ENCODE measurements at regions not wholly inside any gene's neighbourhood (a gene's known extent, or its start where the extent isn't known, plus 50 kb on each side); places are given as distances from the start of the nearest gene placed in this dataset.

DNA sequence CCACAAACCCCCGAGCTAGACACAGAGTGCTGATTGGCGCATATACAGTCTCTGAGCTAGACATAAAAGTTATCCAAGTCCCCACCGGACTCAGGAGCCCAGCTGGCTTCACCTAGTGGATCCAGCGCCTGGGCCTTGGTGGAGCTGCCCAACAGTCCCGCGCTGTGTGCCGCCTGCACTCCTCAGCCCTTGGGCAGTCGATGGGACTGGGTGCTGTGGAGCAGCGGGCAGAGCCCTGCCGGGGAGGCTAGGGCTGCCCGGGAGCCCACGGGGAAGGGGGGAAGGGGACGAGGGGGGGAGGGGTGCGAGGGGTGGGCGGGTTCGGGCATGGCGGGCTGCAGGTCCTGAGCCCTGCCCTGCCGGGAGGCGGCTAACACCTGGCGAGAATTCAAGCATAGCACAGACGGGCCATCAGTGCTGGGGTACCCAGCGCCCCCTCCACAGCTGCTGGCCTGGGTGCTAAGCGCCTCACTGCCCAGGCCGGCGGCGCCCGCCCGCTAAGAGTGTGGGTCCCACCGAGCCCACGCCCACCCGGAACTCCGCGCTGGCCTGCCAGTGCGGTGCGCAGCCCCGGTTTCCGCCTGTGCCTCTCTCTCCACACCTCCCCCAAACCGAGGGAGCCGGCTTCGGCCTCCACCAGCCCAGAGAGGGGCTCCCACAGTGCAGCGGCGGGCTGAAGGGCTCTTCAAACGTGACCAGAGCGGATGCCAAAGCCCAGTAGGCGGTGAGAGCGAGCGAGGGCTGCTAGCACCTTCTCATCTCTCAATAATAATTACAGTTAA lies 391.2 kb upstream of the NUDT12 start:
- TF ChIP-seq, protein P1, sequence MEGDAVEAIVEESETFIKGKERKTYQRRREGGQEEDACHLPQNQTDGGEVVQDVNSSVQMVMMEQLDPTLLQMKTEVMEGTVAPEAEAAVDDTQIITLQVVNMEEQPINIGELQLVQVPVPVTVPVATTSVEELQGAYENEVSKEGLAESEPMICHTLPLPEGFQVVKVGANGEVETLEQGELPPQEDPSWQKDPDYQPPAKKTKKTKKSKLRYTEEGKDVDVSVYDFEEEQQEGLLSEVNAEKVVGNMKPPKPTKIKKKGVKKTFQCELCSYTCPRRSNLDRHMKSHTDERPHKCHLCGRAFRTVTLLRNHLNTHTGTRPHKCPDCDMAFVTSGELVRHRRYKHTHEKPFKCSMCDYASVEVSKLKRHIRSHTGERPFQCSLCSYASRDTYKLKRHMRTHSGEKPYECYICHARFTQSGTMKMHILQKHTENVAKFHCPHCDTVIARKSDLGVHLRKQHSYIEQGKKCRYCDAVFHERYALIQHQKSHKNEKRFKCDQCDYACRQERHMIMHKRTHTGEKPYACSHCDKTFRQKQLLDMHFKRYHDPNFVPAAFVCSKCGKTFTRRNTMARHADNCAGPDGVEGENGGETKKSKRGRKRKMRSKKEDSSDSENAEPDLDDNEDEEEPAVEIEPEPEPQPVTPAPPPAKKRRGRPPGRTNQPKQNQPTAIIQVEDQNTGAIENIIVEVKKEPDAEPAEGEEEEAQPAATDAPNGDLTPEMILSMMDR (IDR thresholded peaks at IDR 0.05; ENCODE audit: low read depth, low read length): no peak
- no peak for TF ChIP-seq EZH2phosphoT487 (IDR thresholded peaks at IDR 0.05; ENCODE audit: low read depth)

GRCh38 chr5:103951776-103952175 lies 389.2 kb upstream of the NUDT12 start:
- no peak overlapping the region for H3K4me2 ChIP-seq (ENCODE audit: low read length)
- H3K9me3 ChIP-seq (ENCODE audit: insufficient read depth, low read length): no peaks in the 10 kb centered on the region
- no peak overlapping the region for H3K4me3 ChIP-seq (ENCODE audit: low read length)
- H3K27ac ChIP-seq (ENCODE audit: low read length): no peak overlapping the region
- no peaks in the 10 kb centered on the region for H3K36me3 ChIP-seq (replicated peaks; ENCODE audit: low read depth, low read length)
- no peaks in the 10 kb centered on the region for H3K4me1 ChIP-seq (ENCODE audit: low read length)
- H3K9ac ChIP-seq (ENCODE audit: low read length): no peak overlapping the region
- H3K79me2 ChIP-seq (ENCODE audit: low read length): no peaks in the 10 kb centered on the region
- no peaks in the 10 kb centered on the region for H4K20me1 ChIP-seq (ENCODE audit: insufficient read depth, low read length)
- TF ChIP-seq EZH2phosphoT487 (IDR thresholded peaks at IDR 0.05; ENCODE audit: low read depth): no peak
- TF ChIP-seq, protein P1 (IDR thresholded peaks at IDR 0.05; ENCODE audit: low read depth, low read length): no peak
- H3K27me3 ChIP-seq (ENCODE audit: low read depth, low read length): no peaks in the 10 kb centered on the region
- no peak overlapping the region for H2AFZ ChIP-seq (ENCODE audit: low read depth, low read length)

More for the DNA sequence above, 391.2 kb upstream of the NUDT12 start:
- Histone ChIP-seq H3K27me3 (ENCODE audit: low read depth, low read length) (no peaks in the 10 kb centered on the region), H3K4me3 (ENCODE audit: low read length) (no peak overlapping the region), H3K27ac (ENCODE audit: low read length) (no peak overlapping the region), H2AFZ (ENCODE audit: low read depth, low read length) (no peak overlapping the region), H3K9ac (ENCODE audit: low read length) (no peak overlapping the region), H3K79me2 (ENCODE audit: low read length) (no peaks in the 10 kb centered on the region), H3K4me1 (ENCODE audit: low read length) (no peaks in the 10 kb centered on the region), H3K36me3 (replicated peaks; ENCODE audit: low read depth, low read length) (no peaks in the 10 kb centered on the region), H3K4me2 (ENCODE audit: low read length) (no peak overlapping the region), H4K20me1 (ENCODE audit: insufficient read depth, low read length) (no peaks in the 10 kb centered on the region), H3K9me3 (ENCODE audit: insufficient read depth, low read length) (no peaks in the 10 kb centered on the region)

GRCh38 chr5:103943230-103943629 lies 380.6 kb upstream of the NUDT12 start:
- H2AFZ ChIP-seq (ENCODE audit: low read depth, low read length): no peak overlapping the region
- no peak overlapping the region for H3K4me3 ChIP-seq (ENCODE audit: low read length)
- no peaks in the 10 kb centered on the region for H3K36me3 ChIP-seq (replicated peaks; ENCODE audit: low read depth, low read length)
- no peaks in the 10 kb centered on the region for H4K20me1 ChIP-seq (ENCODE audit: insufficient read depth, low read length)
- H3K4me1 ChIP-seq (ENCODE audit: low read length): no peaks in the 10 kb centered on the region
- no peaks in the 10 kb centered on the region for H3K9me3 ChIP-seq (ENCODE audit: insufficient read depth, low read length)
- no peaks in the 10 kb centered on the region for H3K79me2 ChIP-seq (ENCODE audit: low read length)
- H3K27me3 ChIP-seq (ENCODE audit: low read depth, low read length): no peaks in the 10 kb centered on the region
- no peak overlapping the region for H3K9ac ChIP-seq (ENCODE audit: low read length)
- H3K4me2 ChIP-seq (ENCODE audit: low read length): no peak overlapping the region
- no peak overlapping the region for H3K27ac ChIP-seq (ENCODE audit: low read length)
- no peak for TF ChIP-seq EZH2phosphoT487 (IDR thresholded peaks at IDR 0.05; ENCODE audit: low read depth)
- TF ChIP-seq, protein P1 (IDR thresholded peaks at IDR 0.05; ENCODE audit: low read depth, low read length): no peak

DNA sequence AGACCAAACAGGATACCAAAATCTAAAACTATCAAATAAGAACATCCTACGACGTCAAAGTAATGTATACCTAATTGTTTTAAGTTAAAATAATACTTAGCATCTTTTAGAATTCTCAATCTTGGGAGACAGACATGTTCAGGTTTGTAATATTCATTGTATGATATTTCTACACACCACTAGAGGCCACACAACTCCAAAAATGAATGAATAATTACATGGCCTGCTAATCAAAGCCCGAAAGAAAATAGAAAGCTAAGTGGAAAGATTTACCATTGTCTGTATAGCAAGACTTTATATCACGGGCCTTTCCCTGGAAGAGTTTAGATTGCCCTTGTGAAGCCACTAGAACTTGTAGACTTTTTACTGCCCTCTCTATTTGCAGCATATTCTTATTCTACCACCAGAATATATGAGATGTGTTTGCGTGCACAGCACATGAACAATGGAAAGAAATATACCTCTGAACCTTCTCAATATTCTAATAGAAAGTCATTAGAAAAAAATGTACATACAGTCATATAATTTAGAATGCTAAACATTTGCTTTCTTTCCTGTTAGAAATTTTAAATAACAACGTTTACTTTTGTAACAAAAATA lies 380.1 kb upstream of the NUDT12 start:
- Histone ChIP-seq H3K4me1 (ENCODE audit: low read length) (no peaks in the 10 kb centered on the region), H3K4me2 (ENCODE audit: low read length) (no peak overlapping the region), H3K9me3 (ENCODE audit: insufficient read depth, low read length) (no peaks in the 10 kb centered on the region), H4K20me1 (ENCODE audit: insufficient read depth, low read length) (no peaks in the 10 kb centered on the region), H3K4me3 (ENCODE audit: low read length) (no peak overlapping the region), H3K27me3 (ENCODE audit: low read depth, low read length) (no peaks in the 10 kb centered on the region), H3K9ac (ENCODE audit: low read length) (no peak overlapping the region), H3K79me2 (ENCODE audit: low read length) (no peaks in the 10 kb centered on the region), H3K27ac (ENCODE audit: low read length) (no peak overlapping the region), H2AFZ (ENCODE audit: low read depth, low read length) (no peak overlapping the region), H3K36me3 (replicated peaks; ENCODE audit: low read depth, low read length) (no peaks in the 10 kb centered on the region)
- TF ChIP-seq, protein P1 (IDR thresholded peaks at IDR 0.05; ENCODE audit: low read depth, low read length): peak; percentile 22; the same call in 1 of the 2 replicates
- TF ChIP-seq EZH2phosphoT487 (IDR thresholded peaks at IDR 0.05; ENCODE audit: low read depth): no peak
